ENCODE measurements at regions not wholly inside any gene's neighbourhood (a gene's known extent, or its start where the extent isn't known, plus 50 kb on each side); places are given as distances from the start of the nearest gene placed in this dataset.

DNA sequence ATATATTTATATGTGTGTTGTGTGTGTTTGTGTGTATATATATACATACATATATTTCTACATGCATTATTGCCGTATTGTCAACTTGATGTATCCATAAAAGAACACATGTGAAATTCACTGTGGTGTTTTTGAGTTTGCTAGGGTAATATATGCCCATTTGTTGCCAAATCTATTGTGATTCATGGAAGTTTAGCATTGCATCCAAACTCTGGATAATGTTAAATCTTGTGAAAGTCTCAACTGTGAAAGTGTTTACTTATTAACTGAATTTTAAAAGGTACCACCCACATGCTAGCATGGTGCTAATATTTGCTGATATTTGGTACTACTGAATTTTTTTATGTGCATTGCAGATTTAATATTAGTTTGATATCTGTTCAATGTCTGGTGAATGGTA lies 96.6 kb upstream of the SLC8A1 start:
- Histone ChIP-seq H3K4me1 (ENCODE audit: insufficient read depth, low read length) (no peaks in the 10 kb centered on the region), H3K9ac (ENCODE audit: low read depth, low read length) (no peak overlapping the region), H3K9me3 (ENCODE audit: control insufficient read depth, insufficient read depth, low read length) (no peaks in the 10 kb centered on the region), H3K36me3 (ENCODE audit: insufficient read depth, low read length) (no peaks in the 10 kb centered on the region)

DNA sequence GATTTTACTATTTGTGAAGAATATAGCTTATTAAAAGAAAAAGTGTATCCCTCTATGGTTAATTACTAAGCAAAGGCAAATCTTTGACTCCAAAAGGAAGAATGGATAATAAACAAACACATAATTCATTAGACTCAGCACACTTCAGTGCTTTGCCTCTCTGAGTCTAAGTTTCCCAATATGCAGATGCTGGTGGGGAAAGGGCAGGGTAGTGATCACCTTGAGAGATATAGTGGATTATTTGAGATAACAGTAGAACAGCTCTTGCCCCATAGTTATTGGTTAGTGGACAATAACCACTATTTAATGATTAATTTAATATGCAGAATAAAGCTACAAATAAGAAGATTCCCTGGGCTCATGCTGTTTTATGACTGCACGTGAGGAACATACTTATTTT lies 98.2 kb upstream of the SLC8A1 start:
- no peak overlapping the region for H3K9ac ChIP-seq (ENCODE audit: low read depth, low read length)
- no peaks in the 10 kb centered on the region for H3K36me3 ChIP-seq (ENCODE audit: insufficient read depth, low read length)
- H3K4me1 ChIP-seq (ENCODE audit: insufficient read depth, low read length), result no peaks in the 10 kb centered on the region
- H3K9me3 ChIP-seq (ENCODE audit: control insufficient read depth, insufficient read depth, low read length), result no peaks in the 10 kb centered on the region

DNA sequence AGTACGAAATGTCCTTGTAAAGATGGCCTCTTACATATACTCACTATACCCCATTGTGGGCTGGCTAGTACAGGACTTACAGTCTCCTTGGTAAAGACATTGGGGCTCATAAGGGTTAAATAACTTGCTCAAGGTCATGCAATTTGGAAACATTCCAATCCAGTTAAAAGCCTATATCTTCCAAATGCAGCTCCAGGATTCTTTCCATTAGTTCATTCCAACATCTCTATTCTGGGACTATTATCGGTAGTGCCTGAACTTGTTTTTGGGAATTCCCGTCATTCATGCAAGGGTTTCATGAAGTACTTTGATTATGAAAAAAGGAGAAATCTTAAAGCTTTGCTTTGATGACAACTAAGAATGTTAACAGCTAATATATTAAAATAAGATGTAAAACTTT lies 99.2 kb upstream of the SLC8A1 start:
- H3K4me1 ChIP-seq (ENCODE audit: insufficient read depth, low read length), result no peaks in the 10 kb centered on the region
- no peaks in the 10 kb centered on the region for H3K9me3 ChIP-seq (ENCODE audit: control insufficient read depth, insufficient read depth, low read length)
- no peak overlapping the region for H3K9ac ChIP-seq (ENCODE audit: low read depth, low read length)
- no peaks in the 10 kb centered on the region for H3K36me3 ChIP-seq (ENCODE audit: insufficient read depth, low read length)

- H3K9me3 ChIP-seq (ENCODE audit: control insufficient read depth, insufficient read depth, low read length), result no peaks in the 10 kb centered on the region
- H3K9ac ChIP-seq (ENCODE audit: low read depth, low read length), result no peak overlapping the region
- no peaks in the 10 kb centered on the region for H3K36me3 ChIP-seq (ENCODE audit: insufficient read depth, low read length)
- no peaks in the 10 kb centered on the region for H3K4me1 ChIP-seq (ENCODE audit: insufficient read depth, low read length)
Measured at GRCh38 chr2:40554665-40555294, 102.9 kb upstream of the SLC8A1 start.

DNA sequence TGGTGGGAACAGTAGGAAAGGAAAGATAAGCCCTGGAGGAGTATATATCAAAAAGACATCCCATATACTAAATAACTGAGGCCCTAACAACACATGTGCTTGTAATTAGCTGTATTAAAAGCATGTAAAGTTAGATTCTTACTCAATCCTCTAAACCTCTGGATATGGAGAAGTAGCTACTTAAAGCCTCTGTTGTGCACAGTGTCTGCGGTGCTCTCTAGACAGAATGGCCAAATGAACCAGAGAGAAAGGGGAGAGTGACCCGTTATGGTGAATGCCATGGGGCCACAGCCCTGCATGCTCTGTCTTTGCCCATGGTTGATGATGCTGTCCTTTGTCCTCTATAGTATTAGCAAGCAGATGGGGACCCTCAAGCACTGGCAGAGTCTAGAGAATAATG lies 104.4 kb upstream of the SLC8A1 start:
- no peaks in the 10 kb centered on the region for H3K36me3 ChIP-seq (ENCODE audit: insufficient read depth, low read length)
- H3K4me1 ChIP-seq (ENCODE audit: insufficient read depth, low read length), result no peaks in the 10 kb centered on the region
- no peak overlapping the region for H3K9ac ChIP-seq (ENCODE audit: low read depth, low read length)
- no peaks in the 10 kb centered on the region for H3K9me3 ChIP-seq (ENCODE audit: control insufficient read depth, insufficient read depth, low read length)

GRCh38 chr2:40556739-40557138 lies 104.8 kb upstream of the SLC8A1 start:
- no peaks in the 10 kb centered on the region for H3K36me3 ChIP-seq (ENCODE audit: insufficient read depth, low read length)

DNA sequence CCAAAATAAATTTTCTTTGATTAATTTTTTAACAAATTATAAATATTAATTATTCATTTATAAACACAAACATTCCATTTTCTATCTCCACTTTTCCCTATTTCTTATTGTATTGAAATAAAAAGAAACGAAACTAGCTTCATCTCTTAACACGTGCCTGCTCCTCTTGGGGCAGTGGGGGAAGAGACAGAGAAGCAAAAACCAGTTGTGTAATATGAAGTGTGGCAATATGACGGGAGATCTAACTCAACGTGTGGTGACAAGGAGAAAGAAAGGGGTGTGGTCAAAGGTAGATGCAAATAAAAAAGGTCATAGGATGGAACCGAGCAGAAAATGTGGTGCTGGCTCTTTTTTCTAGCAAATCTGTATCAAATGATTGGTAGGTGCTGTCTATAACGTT lies 106.9 kb upstream of the SLC8A1 start:
- Histone ChIP-seq H3K4me1 (ENCODE audit: insufficient read depth, low read length) (no peaks in the 10 kb centered on the region), H3K36me3 (ENCODE audit: insufficient read depth, low read length) (no peaks in the 10 kb centered on the region), H3K9me3 (ENCODE audit: control insufficient read depth, insufficient read depth, low read length) (no peaks in the 10 kb centered on the region), H3K9ac (ENCODE audit: low read depth, low read length) (no peak overlapping the region)

More at GRCh38 chr2:40556739-40557138, 104.8 kb upstream of the SLC8A1 start:
- H3K4me1 ChIP-seq (ENCODE audit: insufficient read depth, low read length), result no peaks in the 10 kb centered on the region
- H3K9ac ChIP-seq (ENCODE audit: low read depth, low read length), result no peak overlapping the region
- H3K9me3 ChIP-seq (ENCODE audit: control insufficient read depth, insufficient read depth, low read length), result no peaks in the 10 kb centered on the region

DNA sequence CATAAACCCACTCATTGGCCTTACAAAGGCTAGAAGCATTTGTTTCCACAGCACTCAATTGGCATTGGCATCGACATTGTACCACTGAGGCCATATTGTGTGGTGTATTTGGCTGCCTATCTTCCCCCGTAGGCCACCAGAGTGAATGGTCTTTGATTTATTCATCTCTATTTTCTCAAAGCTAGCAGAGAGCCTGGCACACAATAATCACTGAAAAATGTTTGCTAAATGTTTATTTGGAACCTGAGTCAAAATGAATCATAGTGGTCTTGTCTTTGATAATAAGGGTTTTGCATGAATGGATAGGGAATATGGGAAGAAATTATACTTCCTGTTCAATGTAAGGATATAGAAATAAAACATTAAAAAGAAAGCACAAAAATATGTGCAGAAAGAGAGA lies 107.3 kb upstream of the SLC8A1 start:
- Histone ChIP-seq H3K36me3 (ENCODE audit: insufficient read depth, low read length) (no peaks in the 10 kb centered on the region), H3K9ac (ENCODE audit: low read depth, low read length) (no peak overlapping the region), H3K4me1 (ENCODE audit: insufficient read depth, low read length) (no peaks in the 10 kb centered on the region), H3K9me3 (ENCODE audit: control insufficient read depth, insufficient read depth, low read length) (no peaks in the 10 kb centered on the region)

DNA sequence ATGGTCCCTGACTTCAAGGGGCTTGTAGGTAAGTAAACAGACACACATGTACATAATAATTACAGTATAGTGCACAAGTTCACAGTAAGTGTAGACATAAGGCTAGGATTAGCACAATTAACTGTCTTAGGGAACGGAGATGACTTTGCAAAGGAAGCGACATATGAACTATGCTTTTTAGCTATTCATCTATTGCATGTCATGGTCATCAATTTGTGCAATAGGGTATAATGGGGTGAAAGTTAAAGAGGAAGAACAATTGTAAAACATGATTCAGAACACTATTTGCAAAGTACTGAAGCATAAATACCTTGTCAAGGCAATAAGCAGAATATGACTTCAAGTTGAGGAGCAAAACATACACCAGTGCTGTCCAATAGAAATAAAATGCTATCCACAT lies 112.3 kb upstream of the SLC8A1 start:
- Histone ChIP-seq H3K4me1 (ENCODE audit: insufficient read depth, low read length) (no peaks in the 10 kb centered on the region), H3K36me3 (ENCODE audit: insufficient read depth, low read length) (no peaks in the 10 kb centered on the region), H3K9ac (ENCODE audit: low read depth, low read length) (no peak overlapping the region), H3K9me3 (ENCODE audit: control insufficient read depth, insufficient read depth, low read length) (no peaks in the 10 kb centered on the region)

- Histone ChIP-seq H3K4me1 (ENCODE audit: insufficient read depth, low read length) (no peaks in the 10 kb centered on the region), H3K36me3 (ENCODE audit: insufficient read depth, low read length) (no peaks in the 10 kb centered on the region), H3K9ac (ENCODE audit: low read depth, low read length) (no peak overlapping the region), H3K9me3 (ENCODE audit: control insufficient read depth, insufficient read depth, low read length) (no peaks in the 10 kb centered on the region)
Measured at GRCh38 chr2:40579247-40579646, 127.4 kb upstream of the SLC8A1 start.

- H3K9ac ChIP-seq (ENCODE audit: low read depth, low read length), result no peak overlapping the region
- H3K4me1 ChIP-seq (ENCODE audit: insufficient read depth, low read length), result no peaks in the 10 kb centered on the region
- no peaks in the 10 kb centered on the region for H3K36me3 ChIP-seq (ENCODE audit: insufficient read depth, low read length)
- no peaks in the 10 kb centered on the region for H3K9me3 ChIP-seq (ENCODE audit: control insufficient read depth, insufficient read depth, low read length)
Measured at GRCh38 chr2:40584432-40584831, 132.5 kb upstream of the SLC8A1 start.

- H3K9ac ChIP-seq (ENCODE audit: low read depth, low read length), result no peak overlapping the region
- no peaks in the 10 kb centered on the region for H3K36me3 ChIP-seq (ENCODE audit: insufficient read depth, low read length)
- H3K9me3 ChIP-seq (ENCODE audit: control insufficient read depth, insufficient read depth, low read length), result no peaks in the 10 kb centered on the region
- no peaks in the 10 kb centered on the region for H3K4me1 ChIP-seq (ENCODE audit: insufficient read depth, low read length)
Measured at GRCh38 chr2:40591774-40592173, 139.9 kb upstream of the SLC8A1 start.

GRCh38 chr2:40592218-40592617 lies 140.3 kb upstream of the SLC8A1 start:
- no peaks in the 10 kb centered on the region for H3K9me3 ChIP-seq (ENCODE audit: control insufficient read depth, insufficient read depth, low read length)
- H3K4me1 ChIP-seq (ENCODE audit: insufficient read depth, low read length), result no peaks in the 10 kb centered on the region
- H3K9ac ChIP-seq (ENCODE audit: low read depth, low read length), result no peak overlapping the region
- H3K36me3 ChIP-seq (ENCODE audit: insufficient read depth, low read length), result no peaks in the 10 kb centered on the region

GRCh38 chr2:40606862-40607261 lies 155.0 kb upstream of the SLC8A1 start:
- peaks cover 5% of the 10 kb centered on the region for H3K4me1 ChIP-seq (ENCODE audit: insufficient read depth, low read length)
- no peaks in the 10 kb centered on the region for H3K36me3 ChIP-seq (ENCODE audit: insufficient read depth, low read length)
- no peaks in the 10 kb centered on the region for H3K9me3 ChIP-seq (ENCODE audit: control insufficient read depth, insufficient read depth, low read length)
- no peak overlapping the region for H3K9ac ChIP-seq (ENCODE audit: low read depth, low read length)

- Histone ChIP-seq H3K9me3 (ENCODE audit: control insufficient read depth, insufficient read depth, low read length) (no peaks in the 10 kb centered on the region), H3K9ac (ENCODE audit: low read depth, low read length) (no peak overlapping the region), H3K4me1 (ENCODE audit: insufficient read depth, low read length) (peaks cover 5% of the 10 kb centered on the region), H3K36me3 (ENCODE audit: insufficient read depth, low read length) (no peaks in the 10 kb centered on the region)
Measured at GRCh38 chr2:40611196-40611595, 159.3 kb upstream of the SLC8A1 start.

DNA sequence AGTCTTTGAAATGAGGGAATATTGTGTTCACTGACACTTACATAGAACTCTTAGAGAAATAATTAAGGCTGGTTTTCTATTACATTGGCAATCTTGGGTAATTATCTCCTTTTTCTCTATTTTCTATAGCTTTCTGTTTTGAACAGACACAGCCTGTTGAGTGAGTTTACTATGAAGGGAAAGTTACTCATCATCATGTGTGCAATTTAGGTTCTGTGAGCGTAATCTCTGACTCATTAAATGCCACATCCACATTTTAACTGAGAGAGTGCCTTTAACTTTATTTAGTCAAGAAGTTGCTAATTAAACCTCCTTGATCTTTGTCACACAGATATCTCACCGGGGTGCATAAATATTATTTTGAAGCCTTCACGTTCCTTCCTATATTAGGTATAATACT lies 174.0 kb upstream of the SLC8A1 start:
- no peaks in the 10 kb centered on the region for H3K9me3 ChIP-seq (ENCODE audit: control insufficient read depth, insufficient read depth, low read length)
- no peaks in the 10 kb centered on the region for H3K4me1 ChIP-seq (ENCODE audit: insufficient read depth, low read length)
- no peaks in the 10 kb centered on the region for H3K36me3 ChIP-seq (ENCODE audit: insufficient read depth, low read length)
- H3K9ac ChIP-seq (ENCODE audit: low read depth, low read length), result no peak overlapping the region

Measured in ES-I3 (cell line).